Stimulated activated naive B cell treated with anti-CD40 and anti-IgM and Interleukin-4, amounts not matched to agents 10 μg/mL and 1 μg/mL and 100 μg/mL, for 72 hours (primary cell): ENCODE measurements at regions not wholly inside any gene's neighbourhood (a gene's known extent, or its start where the extent isn't known, plus 50 kb on each side); places are given as distances from the start of the nearest gene placed in this dataset.
"Not testable (repeated sequence)": the region's sequence is repeated elsewhere in the genome, so short reads cannot be mapped to it uniquely, and the experiment has no call there.

ENCODE experiments used
- ATAC-seq, 2 donors: fragments of 150-1000 bp; cut with Tn5 transposase; replicated peaks; 2 replicates each; pipeline ENCODE4 v1.10.0; 2021; ENCODE audit warnings: moderate library complexity in 1 of 2
- DNase-seq: peaks from one replicate; pipeline ENCODE4 v3.0.0; 2021
- H3K27ac Mint-ChIP-seq: one replicate; pipeline ENCODE4 v1.8.0; 2022; ENCODE audit warnings: mild to moderate bottlenecking, mixed read lengths
- H3K27me3 Mint-ChIP-seq, 2 donors: one replicate each; pipeline ENCODE4 v1.8.0; 2022; ENCODE audit warnings: mixed read lengths in 2 of 2
- H3K36me3 Mint-ChIP-seq, 2 donors: one replicate each; pipeline ENCODE4 v1.8.0; 2022; ENCODE audit warnings: mixed read lengths in 2 of 2, mild to moderate bottlenecking in 1 of 2
- H3K4me1 Mint-ChIP-seq, 2 donors: one replicate each; pipeline ENCODE4 v1.8.0; 2022; ENCODE audit warnings: mixed read lengths in 2 of 2, mild to moderate bottlenecking in 1 of 2
- H3K4me3 Mint-ChIP-seq, 2 donors: one replicate each; pipeline ENCODE4 v1.8.0; 2022; ENCODE audit warnings: mild to moderate bottlenecking in 2 of 2, mixed read lengths in 2 of 2, moderate library complexity in 1 of 2
- H3K9me3 Mint-ChIP-seq, 2 donors: one replicate each; pipeline ENCODE4 v1.8.0; 2022; ENCODE audit warnings: mixed read lengths in 2 of 2, mild to moderate bottlenecking in 1 of 2

DNA sequence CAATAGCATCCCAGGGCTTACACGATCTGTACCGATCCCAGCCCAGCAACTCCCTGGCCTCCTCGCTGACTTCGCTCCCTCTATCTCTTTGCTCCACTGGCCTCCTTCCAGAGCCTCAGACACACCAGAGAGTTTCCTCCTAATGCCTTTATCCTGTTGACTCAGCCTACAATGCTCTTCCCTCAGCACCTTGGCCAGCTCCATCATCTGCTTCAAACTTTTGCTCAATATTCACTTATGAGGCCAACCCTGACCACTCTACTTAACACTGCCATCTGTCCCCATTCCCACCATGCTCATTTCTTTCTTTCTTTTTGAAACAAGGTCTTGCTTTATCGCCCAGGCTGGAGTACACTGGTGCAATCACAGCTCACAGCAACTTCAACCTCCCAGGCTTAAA lies 180.9 kb downstream of the CEP170 start:
- DNase-seq, H3K9me3 Mint-ChIP-seq, H3K4me1 Mint-ChIP-seq, ATAC-seq, H3K27ac Mint-ChIP-seq, H3K4me3 Mint-ChIP-seq, H3K27me3 Mint-ChIP-seq, H3K36me3 Mint-ChIP-seq: not testable (repeated sequence)

DNA sequence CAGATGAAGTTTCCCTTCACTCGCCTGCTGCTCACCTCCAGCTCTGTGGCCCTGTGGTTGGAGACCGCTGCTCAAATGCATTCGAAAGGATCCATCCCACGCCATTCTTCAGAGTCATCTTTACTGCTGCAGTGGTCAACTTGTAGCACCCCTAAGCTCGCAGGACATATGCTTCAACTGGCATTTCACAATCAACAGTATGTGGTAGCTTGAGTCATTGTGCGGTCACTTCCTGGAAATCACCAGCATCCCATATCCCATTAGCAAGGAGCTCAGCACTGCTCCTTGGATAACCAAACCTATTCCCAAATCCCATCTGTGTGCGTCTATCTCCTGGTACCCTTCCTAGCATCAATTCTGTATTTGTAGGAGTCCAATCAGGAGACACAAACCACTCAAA lies 188.0 kb downstream of the CEP170 start:
- DNase-seq, H3K27ac Mint-ChIP-seq, H3K9me3 Mint-ChIP-seq: not testable (repeated sequence)

DNA sequence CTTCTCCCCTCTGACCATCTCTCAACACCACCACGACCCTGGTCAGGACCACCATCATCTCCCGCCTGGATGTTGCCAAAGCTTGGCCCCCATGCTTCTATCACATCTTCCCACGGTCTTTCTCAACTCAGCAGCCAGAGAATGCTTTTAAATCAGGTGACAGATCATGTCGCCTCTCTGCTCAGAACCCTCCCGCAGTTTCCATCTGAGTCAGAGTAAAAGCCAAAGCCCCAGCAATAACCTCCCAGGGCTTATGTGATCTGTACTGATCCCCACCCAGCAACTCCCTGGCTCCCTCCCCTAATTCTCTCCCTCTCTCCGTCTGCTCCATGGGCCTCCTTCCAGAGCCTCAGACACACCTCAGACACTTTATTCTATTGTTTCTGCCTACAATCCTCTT lies 193.1 kb downstream of the CEP170 start:
- not testable (repeated sequence) for ATAC-seq, DNase-seq, H3K27me3 Mint-ChIP-seq, H3K27ac Mint-ChIP-seq, H3K9me3 Mint-ChIP-seq, H3K4me1 Mint-ChIP-seq, H3K4me3 Mint-ChIP-seq, H3K36me3 Mint-ChIP-seq

More for the DNA sequence above, 188.0 kb downstream of the CEP170 start:
- H3K4me3 Mint-ChIP-seq, ATAC-seq, H3K36me3 Mint-ChIP-seq, H3K4me1 Mint-ChIP-seq, H3K27me3 Mint-ChIP-seq: not testable (repeated sequence)

GRCh38 chr1:243055510-243055909 lies 199.6 kb downstream of the CEP170 start:
- H3K27ac Mint-ChIP-seq, H3K9me3 Mint-ChIP-seq, H3K27me3 Mint-ChIP-seq, H3K36me3 Mint-ChIP-seq, H3K4me3 Mint-ChIP-seq, DNase-seq, ATAC-seq, H3K4me1 Mint-ChIP-seq: not testable (repeated sequence)

DNA sequence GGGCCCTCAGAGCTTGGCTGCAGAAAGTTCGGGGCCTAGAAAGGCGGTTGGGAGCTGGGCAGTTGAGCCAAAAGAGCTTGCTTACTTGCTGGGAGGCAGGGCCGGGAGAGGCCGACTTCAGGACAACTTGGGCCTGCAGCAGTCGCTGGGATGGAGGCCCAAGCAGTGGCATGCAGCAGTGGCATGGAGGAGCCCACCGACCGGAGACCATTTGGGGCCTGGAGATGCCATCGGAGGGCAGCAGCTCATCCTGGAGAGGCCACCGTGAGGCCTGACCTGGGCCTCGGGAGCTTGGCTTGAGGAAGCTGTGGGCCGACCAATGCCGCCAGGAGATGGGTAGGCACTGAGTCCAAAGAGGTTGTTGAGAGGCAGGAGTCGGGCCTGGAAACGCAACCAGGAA lies 200.0 kb downstream of the CEP170 start:
- H3K36me3 Mint-ChIP-seq, H3K4me1 Mint-ChIP-seq, ATAC-seq, H3K27ac Mint-ChIP-seq, H3K4me3 Mint-ChIP-seq, H3K9me3 Mint-ChIP-seq, H3K27me3 Mint-ChIP-seq, DNase-seq: not testable (repeated sequence)

DNA sequence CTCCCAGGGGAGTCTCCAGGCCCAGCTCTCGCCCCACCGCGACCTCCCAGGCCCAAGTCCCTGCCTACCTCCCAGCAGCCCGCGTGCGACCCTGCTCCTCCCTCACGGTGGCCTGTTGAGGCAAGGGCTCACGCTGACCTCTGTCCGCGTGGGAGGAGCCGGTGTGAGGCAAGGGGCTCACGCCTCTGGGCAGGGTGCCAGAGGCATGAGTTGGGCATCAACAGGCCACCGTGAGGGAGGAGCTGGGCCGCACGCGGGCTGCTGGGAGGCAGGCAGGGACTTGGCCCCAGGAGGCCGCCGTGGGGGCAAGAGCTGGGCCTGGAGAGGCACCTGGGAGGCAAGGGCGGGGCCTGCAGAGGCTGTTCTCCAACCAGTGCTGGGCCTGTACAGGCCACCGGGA lies 200.4 kb downstream of the CEP170 start:
- H3K4me1 Mint-ChIP-seq, DNase-seq, H3K4me3 Mint-ChIP-seq, H3K27me3 Mint-ChIP-seq, H3K36me3 Mint-ChIP-seq, H3K9me3 Mint-ChIP-seq, H3K27ac Mint-ChIP-seq, ATAC-seq: not testable (repeated sequence)

DNA sequence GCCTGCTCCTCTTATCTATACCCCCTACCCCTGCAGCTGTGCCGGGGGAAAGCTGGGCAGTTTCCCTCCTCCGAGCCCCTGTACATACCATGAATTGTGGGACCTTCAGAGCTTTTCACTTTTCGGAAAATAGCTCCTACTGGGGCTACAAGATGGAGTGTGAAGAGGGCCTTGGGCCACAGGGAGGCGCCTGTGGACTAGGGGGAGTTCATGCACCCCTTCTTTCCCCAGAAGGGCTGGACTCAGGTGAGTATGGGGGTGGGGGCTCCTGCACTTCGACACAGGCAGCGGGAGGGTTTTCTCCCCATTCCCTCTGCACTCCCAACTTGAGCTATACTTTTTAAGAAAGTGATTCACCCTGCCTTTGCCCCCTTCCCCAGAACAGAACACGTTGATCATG lies 202.0 kb downstream of the CEP170 start:
- not testable (repeated sequence) for H3K4me1 Mint-ChIP-seq, H3K4me3 Mint-ChIP-seq, H3K27ac Mint-ChIP-seq, H3K27me3 Mint-ChIP-seq, H3K9me3 Mint-ChIP-seq, ATAC-seq, H3K36me3 Mint-ChIP-seq, DNase-seq

DNA sequence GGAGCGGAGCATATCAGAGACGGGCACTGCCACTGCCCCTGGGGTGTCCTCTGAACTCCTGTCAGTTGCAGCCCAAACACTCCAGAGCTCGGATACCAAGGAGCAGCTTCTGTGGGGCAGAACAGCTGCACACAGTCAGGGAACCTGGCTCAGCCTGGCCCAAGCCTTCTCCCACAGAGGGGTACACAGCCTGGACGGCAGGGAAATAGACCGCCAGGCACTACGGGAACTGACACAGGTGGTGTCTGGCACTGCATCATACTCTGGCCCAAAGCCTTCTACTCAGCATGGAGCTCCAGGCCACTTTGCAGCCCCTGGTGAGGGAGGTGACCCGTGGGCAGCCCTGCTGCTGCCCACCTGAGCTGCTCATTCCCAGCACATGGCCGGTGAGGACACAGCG lies 204.5 kb downstream of the CEP170 start:
- not testable (repeated sequence) for H3K9me3 Mint-ChIP-seq, H3K36me3 Mint-ChIP-seq

GRCh38 chr1:243049716-243050115 lies 205.4 kb downstream of the CEP170 start:
- DNase-seq, H3K27me3 Mint-ChIP-seq, H3K4me3 Mint-ChIP-seq, ATAC-seq, H3K4me1 Mint-ChIP-seq, H3K9me3 Mint-ChIP-seq, H3K27ac Mint-ChIP-seq, H3K36me3 Mint-ChIP-seq: not testable (repeated sequence)

More for the DNA sequence above, 204.5 kb downstream of the CEP170 start:
- H3K4me3 Mint-ChIP-seq, ATAC-seq, H3K27me3 Mint-ChIP-seq, H3K27ac Mint-ChIP-seq, DNase-seq, H3K4me1 Mint-ChIP-seq: not testable (repeated sequence)

DNA sequence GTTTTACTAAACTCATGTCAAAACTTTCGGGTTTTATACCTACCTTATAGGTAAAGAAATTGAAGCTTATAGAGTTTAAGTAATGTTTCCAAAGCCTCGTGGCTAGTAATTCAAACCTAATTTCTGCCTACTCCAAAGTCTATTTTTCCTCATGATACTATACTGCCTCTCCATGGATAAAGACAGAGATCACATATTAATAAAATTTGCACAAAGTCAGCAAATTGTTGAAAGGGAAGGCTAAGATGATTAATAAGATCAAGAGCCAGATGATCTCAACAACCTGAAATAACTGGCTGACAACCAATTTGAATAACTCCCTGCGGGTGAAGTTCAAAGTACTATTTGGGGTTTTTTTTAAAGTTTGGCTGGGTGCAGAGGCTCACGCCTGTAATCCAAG lies 233.7 kb downstream of the CEP170 start:
- not testable (repeated sequence) for ATAC-seq

DNA sequence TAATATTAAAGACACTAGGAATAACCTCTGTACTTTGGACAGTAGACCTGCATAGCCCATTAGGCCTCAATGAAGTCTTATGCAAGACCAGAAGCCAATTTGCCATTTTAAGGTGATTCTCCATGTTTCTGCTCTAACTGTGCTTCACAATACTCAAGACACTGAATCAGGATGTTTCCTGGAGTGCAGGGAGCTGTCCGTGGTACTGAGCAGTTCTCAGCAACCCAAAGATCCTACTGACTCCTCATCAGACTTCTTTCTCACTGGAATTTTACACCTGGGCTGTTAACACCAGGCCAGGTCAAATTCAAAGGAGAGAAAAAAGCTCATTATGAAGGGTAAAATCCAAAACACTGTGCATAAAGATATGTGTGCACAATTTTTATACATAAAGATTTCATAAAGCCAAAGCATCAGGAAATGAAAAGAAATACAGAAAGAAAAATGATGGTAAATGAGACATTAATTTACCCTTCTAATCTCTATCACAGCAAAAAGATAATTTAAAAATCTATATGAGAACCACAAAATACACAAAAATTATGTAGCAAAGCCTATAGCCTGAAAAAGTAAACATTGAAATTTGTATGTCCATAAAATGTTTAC lies 235.9 kb downstream of the CEP170 start:
- not testable (repeated sequence) for ATAC-seq, H3K4me3 Mint-ChIP-seq, H3K27ac Mint-ChIP-seq, H3K4me1 Mint-ChIP-seq, H3K9me3 Mint-ChIP-seq, H3K36me3 Mint-ChIP-seq, DNase-seq, H3K27me3 Mint-ChIP-seq

More for the DNA sequence above, 233.7 kb downstream of the CEP170 start:
- H3K9me3 Mint-ChIP-seq, DNase-seq, H3K4me1 Mint-ChIP-seq, H3K36me3 Mint-ChIP-seq, H3K4me3 Mint-ChIP-seq, H3K27ac Mint-ChIP-seq, H3K27me3 Mint-ChIP-seq: not testable (repeated sequence)

DNA sequence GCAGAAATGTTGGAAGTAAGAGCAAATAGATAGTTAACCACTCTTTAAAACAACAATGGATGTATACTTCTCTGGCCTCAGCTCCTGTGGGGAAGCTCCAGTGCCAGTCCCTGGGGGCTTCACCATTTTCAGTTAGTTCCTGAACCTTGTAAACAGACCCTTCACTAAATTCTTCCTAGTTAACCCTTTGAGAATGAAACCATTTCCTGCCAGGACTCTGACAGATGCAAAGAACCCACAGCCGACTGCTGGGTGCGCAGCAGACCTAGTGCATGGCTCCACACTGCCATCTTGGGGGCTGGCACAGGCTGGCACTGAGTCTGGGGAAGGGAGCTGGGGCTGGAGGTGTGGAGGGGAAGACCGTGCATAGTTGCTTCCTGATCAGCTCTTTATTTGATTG lies 244.4 kb downstream of the CEP170 start:
- H3K27ac Mint-ChIP-seq, ATAC-seq, H3K27me3 Mint-ChIP-seq, H3K9me3 Mint-ChIP-seq, DNase-seq, H3K4me1 Mint-ChIP-seq, H3K36me3 Mint-ChIP-seq, H3K4me3 Mint-ChIP-seq: not testable (repeated sequence)

- not testable (repeated sequence) for H3K4me3 Mint-ChIP-seq, H3K27ac Mint-ChIP-seq, H3K27me3 Mint-ChIP-seq, H3K4me1 Mint-ChIP-seq, H3K36me3 Mint-ChIP-seq, ATAC-seq, H3K9me3 Mint-ChIP-seq, DNase-seq
Measured at GRCh38 chr1:243001003-243001402, 254.1 kb downstream of the CEP170 start.

DNA sequence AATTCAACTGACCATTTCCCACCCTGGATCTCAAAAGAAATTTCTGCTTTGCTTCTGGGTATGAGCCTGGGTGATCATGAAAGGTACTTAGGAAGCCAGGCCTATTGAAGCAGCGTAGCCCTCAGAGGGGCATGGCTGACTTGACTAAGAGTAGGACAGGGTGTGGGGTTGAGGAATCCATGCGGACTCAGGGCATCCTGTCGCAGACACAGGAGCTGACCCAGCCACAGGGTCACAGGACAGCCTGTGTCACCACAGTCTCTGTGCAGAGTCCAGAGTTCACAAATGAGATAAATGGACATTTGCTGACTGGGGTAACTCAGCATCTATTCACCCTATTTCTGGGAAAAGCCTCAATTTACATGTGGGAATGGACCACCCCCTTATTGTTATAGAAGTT lies 262.3 kb downstream of the CEP170 start:
- not testable (repeated sequence) for H3K27me3 Mint-ChIP-seq, H3K4me1 Mint-ChIP-seq, ATAC-seq, H3K9me3 Mint-ChIP-seq, H3K36me3 Mint-ChIP-seq, H3K4me3 Mint-ChIP-seq, DNase-seq, H3K27ac Mint-ChIP-seq

- not testable (repeated sequence) for H3K9me3 Mint-ChIP-seq, ATAC-seq, H3K4me1 Mint-ChIP-seq
Measured at GRCh38 chr1:242985096-242985495, 270.0 kb downstream of the CEP170 start.

DNA sequence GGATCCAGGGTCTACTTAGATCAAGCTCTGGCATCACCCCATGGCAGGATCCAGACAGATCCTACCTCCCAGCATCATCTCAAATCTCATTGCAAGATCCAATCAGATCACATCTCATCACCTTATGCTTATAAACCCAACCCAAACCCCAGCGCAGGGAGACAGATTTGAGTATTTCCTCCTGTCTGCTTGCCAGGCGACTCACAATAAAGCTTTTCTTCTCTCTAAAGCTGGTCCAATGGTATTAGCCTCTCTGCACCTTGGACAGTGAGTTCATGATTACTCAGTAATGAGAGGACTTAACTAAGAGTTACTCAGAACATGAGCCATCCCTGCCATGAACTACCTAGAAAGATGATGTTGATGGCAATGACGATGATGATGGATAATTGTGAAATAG lies 281.7 kb downstream of the CEP170 start:
- not testable (repeated sequence) for H3K9me3 Mint-ChIP-seq, DNase-seq, H3K27me3 Mint-ChIP-seq, ATAC-seq, H3K27ac Mint-ChIP-seq, H3K36me3 Mint-ChIP-seq, H3K4me1 Mint-ChIP-seq, H3K4me3 Mint-ChIP-seq

More at GRCh38 chr1:242985096-242985495, 270.0 kb downstream of the CEP170 start:
- DNase-seq, H3K4me3 Mint-ChIP-seq, H3K36me3 Mint-ChIP-seq, H3K27me3 Mint-ChIP-seq, H3K27ac Mint-ChIP-seq: not testable (repeated sequence)
